HCT116 (cell line): ENCODE measurements at regions not wholly inside any gene's neighbourhood (a gene's known extent, or its start where the extent isn't known, plus 50 kb on each side); places are given as distances from the start of the nearest gene placed in this dataset.

Source experiments
- EZH2 ChIP-seq: fragments of 200-600 bp; sonication (generic); IDR thresholded peaks from 2 replicates; pipeline ENCODE4 v1.6.1; 2017; ENCODE audit warnings: antibody characterized with exemption, mixed run types
- TF ChIP-seq, protein P1 (sequence below), 3 experiments: fragments of 200-600 bp in 1 of 3; sonication (generic) in 1 of 3; IDR thresholded peaks in 2 of 3; conservative IDR thresholded peaks in 1 of 3; 2 replicates each; pipeline ENCODE4 v1.5.1; 2012 to 2017; ENCODE audit warnings: low read depth in 2 of 3, low read length in 2 of 3, antibody characterized with exemption in 1 of 3, borderline replicate concordance in 1 of 3, control low read depth in 1 of 3, mild to moderate bottlenecking in 1 of 3, mixed read lengths in 1 of 3, mixed run types in 1 of 3, moderate library complexity in 1 of 3; ENCODE audit not compliant: insufficient read depth in 1 of 3
- TF ChIP-seq, protein P2 (sequence below): IDR thresholded peaks from 2 replicates; pipeline ENCODE4 v1.6.1; 2012; ENCODE audit warnings: low read depth

DNA sequence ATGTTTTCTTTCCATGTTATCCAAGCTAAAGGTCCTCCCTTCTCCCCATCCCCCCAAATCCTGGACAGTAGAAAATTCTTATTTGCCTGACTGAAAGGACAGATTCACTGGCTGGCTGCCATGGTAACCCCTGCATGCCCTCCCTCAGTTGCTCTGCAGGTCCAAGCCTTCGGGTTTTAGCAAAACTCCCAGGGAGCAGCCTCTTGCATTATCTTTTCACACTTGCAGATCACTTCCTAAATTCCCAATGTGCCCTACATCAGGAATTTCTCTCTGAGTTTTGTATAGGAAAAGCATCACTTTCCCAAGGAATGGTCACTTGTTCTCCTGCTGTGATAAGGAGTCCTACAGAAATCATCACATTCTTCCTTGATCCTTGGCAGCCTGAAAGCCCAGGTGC lies 75.0 kb upstream of the TENM4 start:
- TF ChIP-seq, protein P1, sequence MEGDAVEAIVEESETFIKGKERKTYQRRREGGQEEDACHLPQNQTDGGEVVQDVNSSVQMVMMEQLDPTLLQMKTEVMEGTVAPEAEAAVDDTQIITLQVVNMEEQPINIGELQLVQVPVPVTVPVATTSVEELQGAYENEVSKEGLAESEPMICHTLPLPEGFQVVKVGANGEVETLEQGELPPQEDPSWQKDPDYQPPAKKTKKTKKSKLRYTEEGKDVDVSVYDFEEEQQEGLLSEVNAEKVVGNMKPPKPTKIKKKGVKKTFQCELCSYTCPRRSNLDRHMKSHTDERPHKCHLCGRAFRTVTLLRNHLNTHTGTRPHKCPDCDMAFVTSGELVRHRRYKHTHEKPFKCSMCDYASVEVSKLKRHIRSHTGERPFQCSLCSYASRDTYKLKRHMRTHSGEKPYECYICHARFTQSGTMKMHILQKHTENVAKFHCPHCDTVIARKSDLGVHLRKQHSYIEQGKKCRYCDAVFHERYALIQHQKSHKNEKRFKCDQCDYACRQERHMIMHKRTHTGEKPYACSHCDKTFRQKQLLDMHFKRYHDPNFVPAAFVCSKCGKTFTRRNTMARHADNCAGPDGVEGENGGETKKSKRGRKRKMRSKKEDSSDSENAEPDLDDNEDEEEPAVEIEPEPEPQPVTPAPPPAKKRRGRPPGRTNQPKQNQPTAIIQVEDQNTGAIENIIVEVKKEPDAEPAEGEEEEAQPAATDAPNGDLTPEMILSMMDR (IDR thresholded peaks at IDR 0.05 in 2 of 3, conservative IDR thresholded peaks at IDR 0.05 in 1 of 3; ENCODE audit: borderline replicate concordance in 1 of 3, insufficient read depth in 1 of 3, low read depth in 2 of 3, low read length in 2 of 3): no peak
- TF ChIP-seq, protein P2, sequence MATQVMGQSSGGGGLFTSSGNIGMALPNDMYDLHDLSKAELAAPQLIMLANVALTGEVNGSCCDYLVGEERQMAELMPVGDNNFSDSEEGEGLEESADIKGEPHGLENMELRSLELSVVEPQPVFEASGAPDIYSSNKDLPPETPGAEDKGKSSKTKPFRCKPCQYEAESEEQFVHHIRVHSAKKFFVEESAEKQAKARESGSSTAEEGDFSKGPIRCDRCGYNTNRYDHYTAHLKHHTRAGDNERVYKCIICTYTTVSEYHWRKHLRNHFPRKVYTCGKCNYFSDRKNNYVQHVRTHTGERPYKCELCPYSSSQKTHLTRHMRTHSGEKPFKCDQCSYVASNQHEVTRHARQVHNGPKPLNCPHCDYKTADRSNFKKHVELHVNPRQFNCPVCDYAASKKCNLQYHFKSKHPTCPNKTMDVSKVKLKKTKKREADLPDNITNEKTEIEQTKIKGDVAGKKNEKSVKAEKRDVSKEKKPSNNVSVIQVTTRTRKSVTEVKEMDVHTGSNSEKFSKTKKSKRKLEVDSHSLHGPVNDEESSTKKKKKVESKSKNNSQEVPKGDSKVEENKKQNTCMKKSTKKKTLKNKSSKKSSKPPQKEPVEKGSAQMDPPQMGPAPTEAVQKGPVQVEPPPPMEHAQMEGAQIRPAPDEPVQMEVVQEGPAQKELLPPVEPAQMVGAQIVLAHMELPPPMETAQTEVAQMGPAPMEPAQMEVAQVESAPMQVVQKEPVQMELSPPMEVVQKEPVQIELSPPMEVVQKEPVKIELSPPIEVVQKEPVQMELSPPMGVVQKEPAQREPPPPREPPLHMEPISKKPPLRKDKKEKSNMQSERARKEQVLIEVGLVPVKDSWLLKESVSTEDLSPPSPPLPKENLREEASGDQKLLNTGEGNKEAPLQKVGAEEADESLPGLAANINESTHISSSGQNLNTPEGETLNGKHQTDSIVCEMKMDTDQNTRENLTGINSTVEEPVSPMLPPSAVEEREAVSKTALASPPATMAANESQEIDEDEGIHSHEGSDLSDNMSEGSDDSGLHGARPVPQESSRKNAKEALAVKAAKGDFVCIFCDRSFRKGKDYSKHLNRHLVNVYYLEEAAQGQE: no peak
- TF ChIP-seq EZH2: no peak
